ENCODE measurements at regions not wholly inside any gene's neighbourhood (a gene's known extent, or its start where the extent isn't known, plus 50 kb on each side); places are given as distances from the start of the nearest gene placed in this dataset.

DNA sequence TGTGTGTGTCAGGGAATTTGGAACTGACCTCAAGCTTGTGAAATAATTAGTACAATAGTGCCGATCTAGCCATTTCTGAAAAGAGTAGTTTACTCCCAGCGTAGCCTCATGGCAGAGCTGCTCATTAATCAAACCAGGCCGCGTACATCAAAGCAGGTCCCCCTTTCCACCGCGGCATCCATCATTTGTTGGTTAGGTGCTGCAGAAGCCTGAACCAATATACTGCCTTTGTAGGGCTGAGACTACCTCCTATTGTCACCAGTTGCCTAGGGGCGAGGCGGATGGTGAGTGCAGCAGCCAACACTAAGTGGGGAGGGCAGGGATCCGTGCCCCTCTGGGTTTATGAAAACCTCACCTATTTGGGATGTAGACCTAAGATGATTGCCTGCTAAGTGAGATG is 264.1 kb downstream of the TMEM114 start:
- Mint-ChIP-seq H3K27me3 (ENCODE audit: unreplicated experiment) (no peaks in the 10 kb centered on the region), H3K36me3 (ENCODE audit: unreplicated experiment) (no peaks in the 10 kb centered on the region), H3K4me1 (ENCODE audit: unreplicated experiment) (no peaks in the 10 kb centered on the region), H3K4me3 (ENCODE audit: unreplicated experiment) (no peak overlapping the region), H3K9me3 (ENCODE audit: unreplicated experiment) (peaks cover 51% of the 10 kb centered on the region), H3K27ac (ENCODE audit: unreplicated experiment) (no peak overlapping the region)
- TF ChIP-seq, protein P1, sequence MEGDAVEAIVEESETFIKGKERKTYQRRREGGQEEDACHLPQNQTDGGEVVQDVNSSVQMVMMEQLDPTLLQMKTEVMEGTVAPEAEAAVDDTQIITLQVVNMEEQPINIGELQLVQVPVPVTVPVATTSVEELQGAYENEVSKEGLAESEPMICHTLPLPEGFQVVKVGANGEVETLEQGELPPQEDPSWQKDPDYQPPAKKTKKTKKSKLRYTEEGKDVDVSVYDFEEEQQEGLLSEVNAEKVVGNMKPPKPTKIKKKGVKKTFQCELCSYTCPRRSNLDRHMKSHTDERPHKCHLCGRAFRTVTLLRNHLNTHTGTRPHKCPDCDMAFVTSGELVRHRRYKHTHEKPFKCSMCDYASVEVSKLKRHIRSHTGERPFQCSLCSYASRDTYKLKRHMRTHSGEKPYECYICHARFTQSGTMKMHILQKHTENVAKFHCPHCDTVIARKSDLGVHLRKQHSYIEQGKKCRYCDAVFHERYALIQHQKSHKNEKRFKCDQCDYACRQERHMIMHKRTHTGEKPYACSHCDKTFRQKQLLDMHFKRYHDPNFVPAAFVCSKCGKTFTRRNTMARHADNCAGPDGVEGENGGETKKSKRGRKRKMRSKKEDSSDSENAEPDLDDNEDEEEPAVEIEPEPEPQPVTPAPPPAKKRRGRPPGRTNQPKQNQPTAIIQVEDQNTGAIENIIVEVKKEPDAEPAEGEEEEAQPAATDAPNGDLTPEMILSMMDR (IDR thresholded peaks at IDR 0.05): no peak
- no peak for DNase-seq (ENCODE audit: extremely low spot score, unreplicated experiment)

DNA sequence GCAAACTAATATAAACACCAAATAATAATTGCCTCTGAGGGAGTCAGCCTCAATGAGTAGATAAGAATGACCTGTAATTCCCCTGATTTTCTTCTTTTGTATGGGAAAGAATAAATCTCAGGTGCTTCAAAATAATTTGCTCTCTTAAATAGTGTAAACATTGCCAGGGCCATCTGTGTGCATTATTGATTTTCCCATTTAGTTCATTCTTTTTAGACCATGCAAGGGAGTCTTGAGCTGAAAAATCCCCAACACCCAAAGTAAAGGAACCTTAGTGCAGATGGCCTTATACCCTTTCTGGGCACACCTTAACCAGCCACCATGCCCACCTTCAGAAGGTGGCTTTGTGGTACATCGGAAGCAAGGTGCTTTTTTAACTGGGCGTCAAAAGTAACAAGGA is 267.2 kb downstream of the TMEM114 start:
- Mint-ChIP-seq H3K4me3 (ENCODE audit: unreplicated experiment) (no peak overlapping the region), H3K9me3 (ENCODE audit: unreplicated experiment) (peaks cover 61% of the 10 kb centered on the region), H3K36me3 (ENCODE audit: unreplicated experiment) (no peaks in the 10 kb centered on the region), H3K27me3 (ENCODE audit: unreplicated experiment) (no peaks in the 10 kb centered on the region), H3K4me1 (ENCODE audit: unreplicated experiment) (no peaks in the 10 kb centered on the region), H3K27ac (ENCODE audit: unreplicated experiment) (no peak overlapping the region)
- TF ChIP-seq, protein P1 (IDR thresholded peaks at IDR 0.05): no peak
- no peak for DNase-seq (ENCODE audit: extremely low spot score, unreplicated experiment)

DNA sequence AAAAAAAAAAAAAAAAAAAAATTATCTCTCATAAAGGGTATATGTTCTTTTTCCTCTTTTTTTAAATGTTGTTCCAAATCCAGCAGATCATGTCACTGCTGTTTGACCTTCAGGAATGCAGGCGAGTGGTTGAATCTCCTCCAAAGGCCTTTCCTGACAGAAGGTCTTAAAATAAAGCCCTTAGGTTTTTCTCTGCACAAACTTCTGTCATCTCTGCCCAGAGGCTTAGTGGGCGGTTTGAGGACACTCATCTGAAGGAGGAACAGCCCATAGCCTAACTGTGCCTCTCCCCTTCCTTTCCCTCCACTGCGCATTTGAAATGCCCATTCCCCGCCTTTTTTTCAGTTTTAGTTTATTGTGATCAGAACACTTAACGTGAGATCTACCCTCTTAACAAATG is 270.2 kb downstream of the TMEM114 start:
- no peaks in the 10 kb centered on the region for H3K4me1 Mint-ChIP-seq (ENCODE audit: unreplicated experiment)
- H3K27me3 Mint-ChIP-seq (ENCODE audit: unreplicated experiment): no peaks in the 10 kb centered on the region
- H3K36me3 Mint-ChIP-seq (ENCODE audit: unreplicated experiment): no peaks in the 10 kb centered on the region
- no peak for DNase-seq (ENCODE audit: extremely low spot score, unreplicated experiment)
- no peak overlapping the region for H3K4me3 Mint-ChIP-seq (ENCODE audit: unreplicated experiment)
- TF ChIP-seq, protein P1 (IDR thresholded peaks at IDR 0.05): no peak
- H3K27ac Mint-ChIP-seq (ENCODE audit: unreplicated experiment): no peak overlapping the region
- H3K9me3 Mint-ChIP-seq (ENCODE audit: unreplicated experiment): peaks cover 48% of the 10 kb centered on the region

DNA sequence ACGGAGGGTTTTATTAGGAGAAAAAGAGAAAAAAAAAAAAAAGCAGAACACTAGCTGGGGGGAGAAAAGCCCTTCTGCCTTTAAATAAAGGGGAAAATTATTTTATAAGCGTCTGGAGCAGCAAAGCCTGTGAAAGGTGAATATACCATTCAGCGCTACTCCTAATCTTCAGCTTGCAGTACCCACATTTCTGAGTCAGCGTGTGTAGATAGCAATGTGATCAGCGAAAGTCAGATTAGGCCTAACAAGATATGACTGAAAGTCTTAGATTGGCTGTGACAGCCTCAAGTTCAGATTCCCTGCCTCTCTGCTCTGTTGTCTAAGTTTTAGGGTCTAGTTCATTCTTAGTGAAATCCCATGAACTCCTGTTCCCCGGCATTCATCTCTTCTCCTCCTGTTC is 279.5 kb downstream of the TMEM114 start:
- Mint-ChIP-seq H3K27ac (ENCODE audit: unreplicated experiment) (no peak overlapping the region), H3K4me3 (ENCODE audit: unreplicated experiment) (no peak overlapping the region), H3K9me3 (ENCODE audit: unreplicated experiment) (peaks cover 42% of the 10 kb centered on the region), H3K36me3 (ENCODE audit: unreplicated experiment) (no peaks in the 10 kb centered on the region), H3K4me1 (ENCODE audit: unreplicated experiment) (no peaks in the 10 kb centered on the region), H3K27me3 (ENCODE audit: unreplicated experiment) (no peaks in the 10 kb centered on the region)
- DNase-seq (ENCODE audit: extremely low spot score, unreplicated experiment): no peak
- TF ChIP-seq, protein P1 (IDR thresholded peaks at IDR 0.05): no peak

DNA sequence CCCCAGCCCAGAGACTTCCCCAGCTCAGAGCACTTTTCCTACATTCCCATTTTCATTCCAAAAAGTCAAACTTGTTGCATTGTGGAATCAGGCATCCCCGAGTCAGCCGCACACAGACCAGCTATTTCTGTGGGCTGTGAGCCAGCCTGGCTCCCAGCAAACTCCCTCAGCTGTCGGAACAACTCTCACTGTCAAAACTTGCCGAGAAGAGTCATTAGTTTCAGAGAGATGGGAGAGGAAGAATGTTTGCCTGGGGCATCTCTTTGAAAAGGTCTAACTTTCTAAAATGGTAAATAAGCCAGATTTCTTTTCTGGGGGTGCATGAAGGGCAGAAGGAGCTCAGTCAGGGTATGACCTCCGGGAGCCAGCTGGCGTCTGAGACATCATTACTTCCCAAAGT is 280.0 kb downstream of the TMEM114 start:
- H3K27ac Mint-ChIP-seq (ENCODE audit: unreplicated experiment): no peak overlapping the region
- no peaks in the 10 kb centered on the region for H3K36me3 Mint-ChIP-seq (ENCODE audit: unreplicated experiment)
- TF ChIP-seq, protein P1 (IDR thresholded peaks at IDR 0.05): no peak
- no peaks in the 10 kb centered on the region for H3K27me3 Mint-ChIP-seq (ENCODE audit: unreplicated experiment)
- peaks cover 47% of the 10 kb centered on the region for H3K9me3 Mint-ChIP-seq (ENCODE audit: unreplicated experiment)
- no peak overlapping the region for H3K4me3 Mint-ChIP-seq (ENCODE audit: unreplicated experiment)
- DNase-seq (ENCODE audit: extremely low spot score, unreplicated experiment): no peak
- no peaks in the 10 kb centered on the region for H3K4me1 Mint-ChIP-seq (ENCODE audit: unreplicated experiment)
